GM21515 (cell line): ENCODE measurements at regions not wholly inside any gene's neighbourhood (a gene's known extent, or its start where the extent isn't known, plus 50 kb on each side); places are given as distances from the start of the nearest gene placed in this dataset.

Experiments used
- ATAC-seq: cut with Tn5 transposase; IDR thresholded peaks from one replicate; pipeline ENCODE4 v1.9.1; 2021; ENCODE audit not compliant: unreplicated experiment

- no peak for ATAC-seq
Measured at GRCh38 chr12:92468358-92469020, 234.3 kb upstream of the PLEKHG7 start.

GRCh38 chr12:92467886-92468285, 234.9 kb upstream of the PLEKHG7 start:
- no peak for ATAC-seq

GRCh38 chr12:92466391-92467305, 236.1 kb upstream of the PLEKHG7 start:
- peak; percentile 41 for ATAC-seq

- no peak for ATAC-seq
Measured at GRCh38 chr12:92465786-92466295, 236.9 kb upstream of the PLEKHG7 start.

- ATAC-seq: no peak
Measured at GRCh38 chr12:92464911-92465310, 237.9 kb upstream of the PLEKHG7 start.

- no peak for ATAC-seq
Measured at GRCh38 chr12:92463171-92463570, 239.6 kb upstream of the PLEKHG7 start.

- ATAC-seq: no peak
Measured at GRCh38 chr12:92462527-92462926, 240.3 kb upstream of the PLEKHG7 start.

GRCh38 chr12:92462049-92462448, 240.7 kb upstream of the PLEKHG7 start:
- peak; percentile 56 for ATAC-seq

GRCh38 chr12:92459850-92460249, 242.9 kb upstream of the PLEKHG7 start:
- no peak for ATAC-seq

- ATAC-seq: no peak
Measured at GRCh38 chr12:92458996-92459395, 243.8 kb upstream of the PLEKHG7 start.

GRCh38 chr12:92457458-92458180, 245.2 kb upstream of the PLEKHG7 start:
- ATAC-seq: no peak

GRCh38 chr12:92452763-92453162, 250.0 kb upstream of the PLEKHG7 start:
- ATAC-seq: no peak

GRCh38 chr12:92446083-92446460, 256.7 kb upstream of the PLEKHG7 start:
- peak; percentile 4 for ATAC-seq

- ATAC-seq: peak; percentile 85
Measured at GRCh38 chr12:92445253-92446082, 257.3 kb upstream of the PLEKHG7 start.

- ATAC-seq: peak; percentile 32
Measured at GRCh38 chr12:92444763-92445162, 258.0 kb upstream of the PLEKHG7 start.

- ATAC-seq: no peak
Measured at GRCh38 chr12:92442782-92443181, 260.0 kb upstream of the PLEKHG7 start.

- ATAC-seq: no peak
Measured at GRCh38 chr12:92440072-92440471, 262.7 kb upstream of the PLEKHG7 start.

- no peak for ATAC-seq
Measured at GRCh38 chr12:92439420-92439805, 263.4 kb upstream of the PLEKHG7 start.

- no peak for ATAC-seq
Measured at GRCh38 chr12:92438641-92439419, 264.0 kb upstream of the PLEKHG7 start.

- no peak for ATAC-seq
Measured at GRCh38 chr12:92437452-92437851, 265.3 kb upstream of the PLEKHG7 start.
